GM12878 (cell line): ENCODE measurements at regions not wholly inside any gene's neighbourhood (a gene's known extent, or its start where the extent isn't known, plus 50 kb on each side); places are given as distances from the start of the nearest gene placed in this dataset.

Experiments
- ATAC-seq: fragments of 200-7000 bp; cut with Tn5 transposase; 3 replicates; pipeline ENCODE4 v1.9.1; 2020; ENCODE audit warnings: mild to moderate bottlenecking, moderate library complexity
- BruUV-seq: library from RNA; stranded (reverse); fragments of 400-500 nt; replicated peaks from 2 replicates; lab custom pipeline; 2021; lab: Mats Ljungman, UMichigan
- CTCF ChIA-PET: fragments of 300-600 bp; sonication (Branson Sonifier 250); formaldehyde crosslinking; extraction: SDS; loops from one replicate; lab custom pipeline; 2021; ENCODE audit warnings: inconsistent platforms; lab: Yijun Ruan, JAX
- POLR2A ChIA-PET: fragments of 350-600 bp; formaldehyde crosslinking; extraction: SDS; loops from one replicate; lab custom pipeline; 2021; ENCODE audit warnings: inconsistent platforms; lab: Charles Lee
- RAD21 ChIA-PET: fragments of 300-600 bp; sonication (Branson Sonifier 250); formaldehyde crosslinking; loops from one replicate; lab custom pipeline; 2023; ENCODE audit warnings: antibody characterized with exemption; ENCODE audit not compliant: unreplicated experiment; lab: Charles Lee
- SMC1A ChIA-PET: fragments of 300-600 bp; sonication (Branson Sonifier 250); formaldehyde crosslinking; loops from one replicate; lab custom pipeline; 2023; ENCODE audit not compliant: unreplicated experiment, uncharacterized antibody; lab: Charles Lee
- DNase-seq: peaks from one replicate; pipeline ENCODE4 v3.0.0-alpha.2; 2011; ENCODE audit warnings: low read depth, low spot score
- FAIRE-seq: peaks from 3 replicates; lab custom pipeline; 2011; peaks lifted over from hg19 to GRCh38; lab: Jason Lieb, UNC
- H2AFZ ChIP-seq: 2 replicates; pipeline ENCODE4 v1.6.0; 2011; ENCODE audit warnings: low read depth, low read length, control low read depth; ENCODE audit not compliant: control insufficient read depth
- H3K27ac ChIP-seq: 2 replicates; pipeline ENCODE4 v1.5.1; 2011; ENCODE audit warnings: control low read depth; ENCODE audit not compliant: control insufficient read depth, insufficient read depth
- H3K27me3 ChIP-seq, 2 experiments: replicated peaks in 1 of 2; 2 replicates each; pipeline versions ENCODE4 v1.6.0 to v1.6.1; 2011; ENCODE audit warnings: low read length in 1 of 2; ENCODE audit not compliant: control insufficient read depth in 2 of 2, insufficient read depth in 2 of 2
- H3K36me3 ChIP-seq, 2 experiments: 2 replicates each; pipeline ENCODE4 v1.5.1; 2011; ENCODE audit warnings: low read length in 1 of 2; ENCODE audit not compliant: control insufficient read depth in 2 of 2, insufficient read depth in 2 of 2
- H3K4me1 ChIP-seq: 2 replicates; pipeline ENCODE4 v1.6.1; 2011; ENCODE audit warnings: mild to moderate bottlenecking, low read length, moderate library complexity, mixed read lengths; ENCODE audit not compliant: control insufficient read depth, insufficient read depth
- H3K4me2 ChIP-seq: 2 replicates; pipeline ENCODE4 v1.6.0; 2011; ENCODE audit warnings: control low read depth; ENCODE audit not compliant: control insufficient read depth, insufficient read depth
- H3K4me3 ChIP-seq: fragments of 200-600 bp; sonication (generic); 2 replicates; pipeline ENCODE4 v1.5.1; 2016
- H3K79me2 ChIP-seq: 2 replicates; pipeline ENCODE4 v1.6.0; 2011; ENCODE audit warnings: low read length; ENCODE audit not compliant: control insufficient read depth, insufficient read depth
- H3K9ac ChIP-seq: 2 replicates; pipeline ENCODE4 v1.8.0; 2011; ENCODE audit warnings: low read length, control low read depth, mixed read lengths; ENCODE audit not compliant: control insufficient read depth, insufficient read depth
- H3K9me3 ChIP-seq: replicated peaks from 3 replicates; pipeline ENCODE4 v1.5.1; 2011; ENCODE audit warnings: mild to moderate bottlenecking, low read length; ENCODE audit not compliant: control insufficient read depth, insufficient read depth
- H4K20me1 ChIP-seq: 2 replicates; pipeline ENCODE4 v1.6.0; 2011; ENCODE audit not compliant: control insufficient read depth, insufficient read depth
- ATF2 ChIP-seq: IDR thresholded peaks from 2 replicates; pipeline ENCODE4 v1.6.1; 2012; ENCODE audit warnings: low read length, inconsistent platforms
- ATF7 ChIP-seq: fragments of 450-650 bp; IDR thresholded peaks from 2 replicates; pipeline ENCODE4 v1.6.1; 2016; ENCODE audit warnings: low read depth, mild to moderate bottlenecking
- BCL11A ChIP-seq: IDR thresholded peaks from 2 replicates; pipeline ENCODE4 v1.6.1; 2011; ENCODE audit warnings: low read depth, low read length
- BCLAF1 ChIP-seq: fragments of 450-650 bp; IDR thresholded peaks from 2 replicates; pipeline ENCODE4 v1.6.1; 2017; ENCODE audit warnings: antibody characterized with exemption, mild to moderate bottlenecking, moderate library complexity
- CHD4 ChIP-seq: fragments of 200-600 bp; sonication (generic); IDR thresholded peaks from 2 replicates; pipeline ENCODE4 v1.6.1; 2016; ENCODE audit warnings: mild to moderate bottlenecking
- HCFC1 ChIP-seq: fragments of 150-350 bp; IDR thresholded peaks from 2 replicates; pipeline ENCODE4 v1.6.1; 2014; ENCODE audit warnings: low read length
- NFIC ChIP-seq: IDR thresholded peaks from 2 replicates; pipeline ENCODE4 v1.6.1; 2012; ENCODE audit warnings: low read depth, mild to moderate bottlenecking, inconsistent platforms, low read length, moderate library complexity
- NRF1 ChIP-seq: conservative IDR thresholded peaks from 2 replicates; pipeline ENCODE4 v1.6.1; 2011; ENCODE audit warnings: mild to moderate bottlenecking, low read depth, low read length, improper control_type of control experiment
- POLR2AphosphoS2 ChIP-seq: IDR thresholded peaks from 2 replicates; pipeline ENCODE4 v1.6.1; 2011; ENCODE audit warnings: low read depth, mild to moderate bottlenecking, low read length, improper control_type of control experiment, moderate library complexity
- SP1 ChIP-seq: IDR thresholded peaks from one replicate; pipeline ENCODE4 v1.6.1; 2011; ENCODE audit warnings: low read depth, low read length
- STAT1 ChIP-seq: fragments of 450-650 bp; conservative IDR thresholded peaks from 2 replicates; pipeline ENCODE4 v1.6.1; 2014; ENCODE audit warnings: antibody characterized with exemption, mild to moderate bottlenecking
- USF2 ChIP-seq: IDR thresholded peaks from 2 replicates; pipeline ENCODE4 v1.6.1; 2011; ENCODE audit warnings: low read depth, low read length, improper control_type of control experiment, borderline replicate concordance
- WRNIP1 ChIP-seq: IDR thresholded peaks from 2 replicates; pipeline ENCODE4 v1.6.1; 2011; ENCODE audit warnings: low read depth, low read length, improper control_type of control experiment, borderline replicate concordance
- ZNF24 ChIP-seq: fragments of 450-650 bp; IDR thresholded peaks from 2 replicates; pipeline ENCODE4 v1.6.1; 2017; ENCODE audit warnings: antibody characterized with exemption, mild to moderate bottlenecking
- WGBS: methylation state at CpG from one replicate; pipeline ENCODE4 v1.1.6; 2016; ENCODE audit warnings: low lambda C conversion rate; ENCODE audit not compliant: insufficient replicate concordance, insufficient coverage; ENCODE audit errors: missing lambda C conversion rate; 5-methylcytosine and 5-hydroxymethylcytosine counted together
- in situ Hi-C: fragments of 300-500 bp; cut with MboI; formaldehyde crosslinking; loops from 9 replicates; pipeline ENCODE4 v1.14.3; 2018; ENCODE audit warnings: mixed read lengths
- intact Hi-C: fragments of 100-400 bp; cut with micrococcal nuclease; formaldehyde crosslinking; loops from one replicate; pipeline ENCODE4 v1.14.2; 2022; ENCODE audit not compliant: unreplicated experiment

GRCh38 chr12:70052931-70053497 is 190.2 kb upstream of the CNOT2 start:
- Histone ChIP-seq H2AFZ (no peak overlapping the region), H4K20me1 (no peaks in the 10 kb centered on the region), H3K36me3 (no peaks in the 10 kb centered on the region), H3K9me3 (no peaks in the 10 kb centered on the region), H3K9ac (no peak overlapping the region), H3K27ac (no peak overlapping the region), H3K4me3 (no peak overlapping the region), H3K4me1 (peaks cover 18% of the 10 kb centered on the region), H3K27me3 (no peaks in the 10 kb centered on the region; a peak in 1 of 4 replicates), H3K4me2 (no peak overlapping the region), H3K79me2 (no peaks in the 10 kb centered on the region)
- FAIRE-seq, result no peak
- TF ChIP-seq ZNF24 (no peak), HCFC1 (no peak), BCL11A (no peak), USF2 (no peak), STAT1 (no peak)
- no TSS peak for BruUV-seq
- no peak for ATAC-seq
- ChIA-PET CTCF (no interaction called here), SMC1A (no interaction called here), POLR2A (no interaction called here), RAD21 (no interaction called here)
- in situ Hi-C loops (no loop called here), intact Hi-C loops (no loop called here)
- DNase-seq, result no peak
- 44% methylated on average over 4 of the region's 4 CpGs for whole genome bisulfite sequencing

GRCh38 chr12:70059373-70059772 is 183.9 kb upstream of the CNOT2 start:
- BruUV-seq, result no TSS peak
- WGBS, result 0% methylated on average over 1 of the region's 1 CpG
- ChIA-PET POLR2A (no interaction called here), CTCF (interaction anchor here (1.3 kb wide), 1 partner anchor 11 kb away, joined by 3 read pairs; no protein-coding TSS in a partner anchor), RAD21 (no interaction called here), SMC1A (interaction anchor here (1.7 kb wide), 1 partner anchor 19 kb away, joined by 3 read pairs; no protein-coding TSS in a partner anchor)
- in situ Hi-C loops (no loop called here), intact Hi-C loops (no loop called here)
- Histone ChIP-seq H3K4me1 (no peaks in the 10 kb centered on the region), H3K27me3 (no peaks in the 10 kb centered on the region; a peak in 1 of 4 replicates), H4K20me1 (no peaks in the 10 kb centered on the region), H3K27ac (no peak overlapping the region), H3K9ac (no peak overlapping the region), H3K4me2 (no peak overlapping the region), H3K4me3 (no peak overlapping the region), H3K36me3 (no peaks in the 10 kb centered on the region), H2AFZ (no peak overlapping the region), H3K9me3 (no peaks in the 10 kb centered on the region), H3K79me2 (no peaks in the 10 kb centered on the region)
- FAIRE-seq (no peak), ATAC-seq (no peak), DNase-seq (no peak)
- TF ChIP-seq SP1 (no peak), POLR2AphosphoS2 (no peak), NFIC (no peak), NRF1 (no peak), ATF7 (no peak), WRNIP1 (no peak), BCLAF1 (no peak), ATF2 (no peak), CHD4 (no peak)
